H9 (cell line): ENCODE measurements at regions not wholly inside any gene's neighbourhood (a gene's known extent, or its start where the extent isn't known, plus 50 kb on each side); places are given as distances from the start of the nearest gene placed in this dataset.

Experiments used
- DNase-seq: peaks from one replicate; pipeline ENCODE4 v3.0.0-alpha.2; 2017
- H2AFZ ChIP-seq: one replicate; pipeline ENCODE4 v1.6.1; 2013; ENCODE audit warnings: mild to moderate bottlenecking, low read length, control low read depth, moderate library complexity
- H2AK5ac ChIP-seq: 2 replicates; pipeline ENCODE4 v1.6.1; 2013; ENCODE audit warnings: low read length, control low read depth, mixed read lengths; ENCODE audit not compliant: insufficient read length
- H2BK120ac ChIP-seq: one replicate; pipeline ENCODE4 v1.6.1; 2013; ENCODE audit warnings: low read depth, mild to moderate bottlenecking, low read length, control low read depth, inconsistent platforms; ENCODE audit not compliant: poor library complexity, severe bottlenecking
- H2BK12ac ChIP-seq: 2 replicates; pipeline ENCODE4 v1.6.1; 2013; ENCODE audit warnings: low read length, control low read depth, mixed read lengths, low read depth; ENCODE audit not compliant: insufficient read length
- H2BK15ac ChIP-seq: 2 replicates; pipeline ENCODE4 v1.6.1; 2013; ENCODE audit warnings: low read depth, low read length, control low read depth
- H2BK20ac ChIP-seq: one replicate; pipeline ENCODE4 v1.6.1; 2013; ENCODE audit warnings: low read depth, mild to moderate bottlenecking, low read length, control low read depth, inconsistent platforms; ENCODE audit not compliant: poor library complexity, severe bottlenecking
- H2BK5ac ChIP-seq: 2 replicates; pipeline ENCODE4 v1.6.1; 2013; ENCODE audit warnings: low read length, control low read depth, mixed read lengths; ENCODE audit not compliant: insufficient read length
- H3K14ac ChIP-seq: 2 replicates; pipeline ENCODE4 v1.6.1; 2013; ENCODE audit warnings: low read length, control low read depth; ENCODE audit not compliant: insufficient read depth
- H3K18ac ChIP-seq: 2 replicates; pipeline ENCODE4 v1.6.1; 2013; ENCODE audit warnings: low read depth, mild to moderate bottlenecking, mixed read lengths, low read length, control low read depth; ENCODE audit not compliant: insufficient read length
- H3K23ac ChIP-seq: 2 replicates; pipeline ENCODE4 v1.6.1; 2013; ENCODE audit warnings: low read length, control low read depth, mixed read lengths, low read depth; ENCODE audit not compliant: insufficient read length
- H3K23me2 ChIP-seq: 2 replicates; pipeline ENCODE4 v1.6.1; 2013; ENCODE audit warnings: low read depth, mild to moderate bottlenecking, mixed read lengths, low read length, control low read depth; ENCODE audit not compliant: insufficient read length, poor library complexity, severe bottlenecking
- H3K27ac ChIP-seq: 2 replicates; pipeline ENCODE4 v1.5.1; 2013; ENCODE audit warnings: low read length, control low read depth, mixed read lengths, low read depth; ENCODE audit not compliant: insufficient read length
- H3K27me3 ChIP-seq: 2 replicates; pipeline ENCODE4 v1.6.1; 2013; ENCODE audit warnings: low read length, control low read depth, inconsistent platforms; ENCODE audit not compliant: insufficient read depth
- H3K4ac ChIP-seq: 2 replicates; pipeline ENCODE4 v1.6.1; 2013; ENCODE audit warnings: low read depth, mild to moderate bottlenecking, control low read depth, inconsistent platforms, low read length, moderate library complexity
- H3K4me1 ChIP-seq: 2 replicates; pipeline ENCODE4 v1.6.1; 2013; ENCODE audit warnings: low read length, control low read depth, inconsistent platforms; ENCODE audit not compliant: insufficient read depth
- H3K4me2 ChIP-seq: 2 replicates; pipeline ENCODE4 v1.6.1; 2013; ENCODE audit warnings: low read length, control low read depth, mixed read lengths; ENCODE audit not compliant: insufficient read length, insufficient read depth
- H3K56ac ChIP-seq: 2 replicates; pipeline ENCODE4 v1.6.1; 2013; ENCODE audit warnings: low read depth, mild to moderate bottlenecking, mixed read lengths, low read length, control low read depth; ENCODE audit not compliant: insufficient read length
- H3K79me1 ChIP-seq: 2 replicates; pipeline ENCODE4 v1.6.1; 2013; ENCODE audit warnings: low read depth, mild to moderate bottlenecking, moderate library complexity, low read length, control low read depth, inconsistent platforms; ENCODE audit not compliant: insufficient read depth, poor library complexity, severe bottlenecking
- H3K79me2 ChIP-seq: 2 replicates; pipeline ENCODE4 v1.6.1; 2013; ENCODE audit warnings: low read length, control low read depth, inconsistent platforms; ENCODE audit not compliant: insufficient read depth
- H3K9ac ChIP-seq: 2 replicates; pipeline ENCODE4 v1.6.1; 2013; ENCODE audit warnings: low read length, control low read depth, mixed read lengths; ENCODE audit not compliant: insufficient read length; ENCODE audit errors: extremely low read depth
- H3K9me3 ChIP-seq: one replicate; pipeline ENCODE4 v1.6.1; 2013; ENCODE audit warnings: low read depth, low read length, inconsistent platforms; ENCODE audit not compliant: control insufficient read depth
- H3T11ph ChIP-seq: one replicate; pipeline ENCODE4 v1.6.1; 2013; ENCODE audit warnings: mild to moderate bottlenecking, low read length, control low read depth, inconsistent platforms
- H4K20me1 ChIP-seq: one replicate; pipeline ENCODE4 v1.6.1; 2013; ENCODE audit not compliant: control insufficient read depth, insufficient read length, insufficient read depth
- H4K5ac ChIP-seq: 2 replicates; pipeline ENCODE4 v1.6.1; 2013; ENCODE audit warnings: low read depth, mild to moderate bottlenecking, mixed read lengths, low read length, control low read depth; ENCODE audit not compliant: insufficient read length
- H4K8ac ChIP-seq: replicated peaks from 2 replicates; pipeline ENCODE4 v1.6.1; 2013; ENCODE audit warnings: low read length, control low read depth, mixed read lengths, low read depth; ENCODE audit not compliant: insufficient read length
- H4K91ac ChIP-seq: 2 replicates; pipeline ENCODE4 v1.6.1; 2013; ENCODE audit warnings: low read depth, mild to moderate bottlenecking, moderate library complexity, mixed read lengths, low read length, control low read depth; ENCODE audit not compliant: insufficient read length
- H3K27ac Mint-ChIP-seq, 3 experiments: 2 replicates in 2 of 3; 3 replicates in 1 of 3; pipeline ENCODE4 v1.8.0; 2020 to 2021; ENCODE audit warnings: mixed read lengths in 3 of 3, mild to moderate bottlenecking in 1 of 3, moderate library complexity in 1 of 3
- H3K27me3 Mint-ChIP-seq: 2 replicates; pipeline ENCODE4 v1.8.0; 2021; ENCODE audit warnings: low read depth, mild to moderate bottlenecking, moderate library complexity, mixed read lengths
- H3K36me3 Mint-ChIP-seq, 3 experiments: 2 replicates in 2 of 3; 3 replicates in 1 of 3; pipeline ENCODE4 v1.8.0; 2020 to 2021; ENCODE audit warnings: low read depth in 3 of 3, mixed read lengths in 3 of 3; ENCODE audit not compliant: insufficient read depth in 1 of 3
- H3K4me1 Mint-ChIP-seq, 2 experiments: 2 replicates each; pipeline ENCODE4 v1.8.0; 2020; ENCODE audit warnings: mixed read lengths in 2 of 2
- H3K4me3 Mint-ChIP-seq, 2 experiments: 2 replicates in 1 of 2; 3 replicates in 1 of 2; pipeline ENCODE4 v1.8.0; 2020 to 2021; ENCODE audit warnings: mild to moderate bottlenecking in 2 of 2, mixed read lengths in 2 of 2, moderate library complexity in 1 of 2
- H3K9me3 Mint-ChIP-seq, 2 experiments: 2 replicates in 1 of 2; 3 replicates in 1 of 2; pipeline ENCODE4 v1.8.0; 2020; ENCODE audit warnings: mild to moderate bottlenecking in 2 of 2, mixed read lengths in 2 of 2, moderate library complexity in 1 of 2
- CTCF ChIP-seq: fragments of 200-600 bp; sonication (generic); conservative IDR thresholded peaks from 3 replicates; pipeline ENCODE4 v1.8.0; 2021; ENCODE audit warnings: antibody characterized with exemption, mild to moderate bottlenecking
- WGBS: extraction: QIAGEN DNeasy Blood & Tissue Kit; methylation state at CpG from one replicate; pipeline ENCODE4 v1.1.7; 2013; ENCODE audit warnings: missing lambda C conversion rate, low lambda C conversion rate, mixed read lengths; ENCODE audit not compliant: insufficient read length; ENCODE audit errors: extremely low coverage; 5-methylcytosine and 5-hydroxymethylcytosine counted together

- no peak overlapping the region for H4K91ac ChIP-seq
- H2AK5ac ChIP-seq: no peak overlapping the region
- H3K23me2 ChIP-seq: no peaks in the 10 kb centered on the region
- H3K79me1 ChIP-seq: no peaks in the 10 kb centered on the region
- H2BK15ac ChIP-seq: no peak overlapping the region
- no peak overlapping the region for H2BK5ac ChIP-seq
- H3K79me2 ChIP-seq: no peaks in the 10 kb centered on the region
- no peak overlapping the region for H3K23ac ChIP-seq
- TF ChIP-seq CTCF: no peak
- Mint-ChIP-seq H3K9me3 (peaks cover 10 to 11% of the 10 kb centered on the region in 2 experiments; a peak in 4 of 5 replicates), H3K27ac (no peak overlapping the region), H3K27me3 (peaks cover 2% of the 10 kb centered on the region), H3K4me3 (no peak overlapping the region), H3K36me3 (no peaks in the 10 kb centered on the region; a peak in 2 of 7 replicates), H3K4me1 (0 out of 4 replicates have a peak, but pooled peaks cover 0 to 1% of the 10 kb centered on the region in 2 experiments)
- H4K8ac ChIP-seq: no peak overlapping the region
- no peaks in the 10 kb centered on the region for H3K4me1 ChIP-seq
- H3T11ph ChIP-seq: no peak overlapping the region
- H2BK120ac ChIP-seq: no peak overlapping the region
- no peaks in the 10 kb centered on the region for H4K20me1 ChIP-seq
- no peak overlapping the region for H3K56ac ChIP-seq
- no peak overlapping the region for H2BK20ac ChIP-seq
- no peak for DNase-seq
- no peak overlapping the region for H3K18ac ChIP-seq
- no peak overlapping the region for H4K5ac ChIP-seq
- H3K27me3 ChIP-seq: no peaks in the 10 kb centered on the region
- H2AFZ ChIP-seq: no peak overlapping the region
- H3K4me2 ChIP-seq: no peak overlapping the region
- WGBS: no CpG with 5 or more reads among the region's 7 CpGs
- H3K4ac ChIP-seq: no peak overlapping the region
- no peak overlapping the region for H3K9ac ChIP-seq
- no peak overlapping the region for H3K27ac ChIP-seq
- no peak overlapping the region for H3K14ac ChIP-seq
- no peaks in the 10 kb centered on the region for H3K9me3 ChIP-seq
- H2BK12ac ChIP-seq: no peak overlapping the region
These were observed 87.7 kb upstream of the PTPN3 start for GRCh38 chr9:109585796-109586195.
